HepG2 (cell line): ENCODE measurements at regions not wholly inside any gene's neighbourhood (a gene's known extent, or its start where the extent isn't known, plus 50 kb on each side); places are given as distances from the start of the nearest gene placed in this dataset.

Source experiments
- CTCF ChIP-seq: sonication (generic); formaldehyde crosslinking; IDR thresholded peaks from 2 replicates; pipeline ENCODE4 v1.5.0; 2020; ENCODE audit warnings: mild to moderate bottlenecking, missing genetic modification reagents, moderate library complexity
- FOXJ3 ChIP-seq: sonication (generic); formaldehyde crosslinking; IDR thresholded peaks from 2 replicates; pipeline ENCODE4 v1.4.0; 2020; ENCODE audit warnings: missing genetic modification reagents, mild to moderate bottlenecking, borderline replicate concordance
- HMG20A ChIP-seq: IDR thresholded peaks from 2 replicates; pipeline ENCODE4 v1.6.1; 2016; ENCODE audit warnings: borderline replicate concordance
- JUNB ChIP-seq: sonication (generic); formaldehyde crosslinking; IDR thresholded peaks from 2 replicates; pipeline ENCODE4 v1.8.0; 2022; ENCODE audit warnings: missing genetic modification reagents, mild to moderate bottlenecking, borderline replicate concordance
- JUND ChIP-seq: sonication (generic); formaldehyde crosslinking; IDR thresholded peaks from 2 replicates; pipeline ENCODE4 v1.8.0; 2022; ENCODE audit warnings: mild to moderate bottlenecking, missing genetic modification reagents
- KLF16 ChIP-seq, 2 experiments: sonication (generic) in 1 of 2; formaldehyde crosslinking in 1 of 2; IDR thresholded peaks; 2 replicates each; pipeline versions ENCODE4 v1.6.1 to v1.8.0; 2016 to 2023; ENCODE audit warnings: missing genetic modification reagents in 2 of 2, missing compliant biosample characterization in 1 of 2
- NR1H2 ChIP-seq: sonication (generic); formaldehyde crosslinking; IDR thresholded peaks from 2 replicates; pipeline ENCODE4 v1.8.1; 2022; ENCODE audit warnings: low read depth, missing genetic modification reagents, borderline replicate concordance
- RBM22 ChIP-seq: fragments of 200-400 bp; formaldehyde crosslinking; optimal IDR thresholded peaks from 2 replicates; pipeline ENCODE3; 2017; ENCODE audit warnings: mild to moderate bottlenecking, low read length, moderate library complexity
- SP2 ChIP-seq: sonication (generic); formaldehyde crosslinking; IDR thresholded peaks from 2 replicates; pipeline ENCODE4 v1.5.1; 2020; ENCODE audit warnings: mild to moderate bottlenecking, missing genetic modification reagents
- ZC3H13 ChIP-seq: sonication (generic); formaldehyde crosslinking; IDR thresholded peaks from 2 replicates; pipeline ENCODE4 v1.8.1; 2023; ENCODE audit warnings: mild to moderate bottlenecking, missing genetic modification reagents, moderate library complexity
- ZNF3 ChIP-seq: IDR thresholded peaks from 2 replicates; pipeline ENCODE4 v1.7.0; 2017; ENCODE audit warnings: inconsistent platforms
- ZNF558 ChIP-seq: sonication (generic); formaldehyde crosslinking; IDR thresholded peaks from 2 replicates; pipeline ENCODE4 v1.9.0; 2022; ENCODE audit warnings: mild to moderate bottlenecking, missing genetic modification reagents, borderline replicate concordance

- TF ChIP-seq ZC3H13 (CRISPR knock-in tag) = no peak
- TF ChIP-seq NR1H2 = no peak
- no peak for TF ChIP-seq RBM22
- TF ChIP-seq FOXJ3 (CRISPR knock-in tag) = no peak
- TF ChIP-seq ZNF3 (CRISPR knock-in tag) = no peak
- TF ChIP-seq JUNB (CRISPR knock-in tag) = no peak
- no peak for TF ChIP-seq ZNF558 (CRISPR knock-in tag)
- TF ChIP-seq CTCF (CRISPR knock-in tag) = no peak
- TF ChIP-seq JUND = no peak
- TF ChIP-seq HMG20A = no peak
- no peak for TF ChIP-seq KLF16 (CRISPR knock-in tag; IDR thresholded peaks at IDR 0.05)
- TF ChIP-seq SP2 = no peak
These were observed 180.2 kb downstream of the RNF144B start for GRCh38 chr6:18567380-18567779.
